ENCODE measurements at regions not wholly inside any gene's neighbourhood (a gene's known extent, or its start where the extent isn't known, plus 50 kb on each side); places are given as distances from the start of the nearest gene placed in this dataset.
"Not testable (repeated sequence)": the region's sequence is repeated elsewhere in the genome, so short reads cannot be mapped to it uniquely, and the experiment has no call there.

DNA sequence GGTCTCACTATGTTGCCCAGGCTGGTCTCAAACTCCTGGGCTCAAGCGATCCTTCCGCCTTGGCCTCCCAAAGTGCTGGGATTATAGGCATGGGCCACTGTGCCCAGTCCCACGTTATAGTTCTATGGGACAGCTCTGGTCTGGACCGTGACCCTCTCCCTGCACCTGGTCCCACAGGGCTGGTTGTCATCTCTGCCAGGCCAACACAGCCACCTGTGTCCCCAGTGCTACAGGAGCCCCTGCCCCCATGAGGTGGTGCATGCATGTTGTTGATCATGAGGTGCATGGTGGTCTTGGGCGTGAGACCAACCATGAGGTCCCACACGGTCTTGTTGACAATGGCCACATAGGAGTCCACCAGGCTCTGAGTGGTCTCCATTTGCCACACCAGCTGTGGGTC, 51.0 kb upstream of the UBE2Q2 start:
- not testable (repeated sequence) for H3K4me3 ChIP-seq (ENCODE audit: low read length); DNase-seq (ENCODE audit: low read depth, low spot score)

- H3K4me3 ChIP-seq (ENCODE audit: low read length) = no peak overlapping the region
- no peak for DNase-seq (ENCODE audit: low read depth, low spot score)
Observed at GRCh38 chr15:75791337-75791713, 51.9 kb upstream of the UBE2Q2 start.

DNA sequence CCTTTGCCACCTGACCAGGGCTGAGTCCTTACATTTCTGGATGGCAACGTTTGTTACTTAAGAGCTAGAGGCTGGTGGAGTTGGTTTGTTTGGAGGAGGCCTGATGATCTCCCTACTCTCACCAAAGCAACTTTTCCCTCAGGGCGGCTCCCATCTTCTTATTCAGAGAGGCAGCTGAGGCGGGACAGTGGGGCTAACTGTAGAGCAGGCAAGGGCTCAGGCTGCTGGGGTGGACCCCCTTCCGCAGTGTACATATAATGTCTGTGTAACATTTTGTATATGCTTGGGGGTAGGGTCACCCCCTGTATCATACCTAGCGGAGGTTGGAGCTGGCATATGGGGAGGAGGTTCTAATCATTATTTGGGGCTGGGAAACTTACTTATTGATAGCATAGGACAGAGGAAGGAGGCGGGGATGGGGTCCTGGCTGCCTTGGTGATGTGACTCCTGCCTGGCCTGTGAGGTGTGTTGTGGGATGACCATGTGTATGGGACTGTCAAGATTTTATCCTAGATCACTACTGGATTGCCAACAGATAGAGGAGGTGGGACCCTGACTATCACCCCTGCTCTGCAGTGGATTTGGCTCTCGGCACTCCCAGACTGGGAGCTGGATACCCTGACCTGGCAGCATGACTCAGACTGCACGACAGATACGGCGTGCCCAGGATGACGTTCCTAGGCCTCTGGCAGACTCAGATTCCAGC, 52.5 kb upstream of the UBE2Q2 start:
- no peak for DNase-seq (ENCODE audit: low read depth, low spot score)
- no peak overlapping the region for H3K4me3 ChIP-seq (ENCODE audit: low read length)

DNA sequence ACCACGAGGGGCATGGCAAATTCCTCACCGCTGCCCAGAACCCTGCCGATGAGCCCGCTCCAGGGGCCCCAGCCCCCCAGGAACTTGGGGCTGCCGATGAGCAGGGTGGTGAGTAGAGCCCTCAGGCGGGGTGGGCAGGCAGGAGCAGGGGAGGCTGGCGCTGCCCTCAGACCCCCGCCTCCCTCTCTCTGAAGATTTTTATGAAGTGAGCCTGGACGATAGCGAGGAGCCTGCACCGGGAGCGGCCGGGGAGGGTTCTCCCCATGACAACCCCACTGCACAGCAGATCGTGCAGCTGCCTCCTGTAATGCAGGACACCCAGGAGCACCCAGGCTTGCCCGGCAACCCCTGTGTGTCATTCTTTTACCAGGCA, 56.7 kb upstream of the UBE2Q2 start:
- DNase-seq (ENCODE audit: low read depth, low spot score) = no peak
- no peak overlapping the region for H3K4me3 ChIP-seq (ENCODE audit: low read length)

DNA sequence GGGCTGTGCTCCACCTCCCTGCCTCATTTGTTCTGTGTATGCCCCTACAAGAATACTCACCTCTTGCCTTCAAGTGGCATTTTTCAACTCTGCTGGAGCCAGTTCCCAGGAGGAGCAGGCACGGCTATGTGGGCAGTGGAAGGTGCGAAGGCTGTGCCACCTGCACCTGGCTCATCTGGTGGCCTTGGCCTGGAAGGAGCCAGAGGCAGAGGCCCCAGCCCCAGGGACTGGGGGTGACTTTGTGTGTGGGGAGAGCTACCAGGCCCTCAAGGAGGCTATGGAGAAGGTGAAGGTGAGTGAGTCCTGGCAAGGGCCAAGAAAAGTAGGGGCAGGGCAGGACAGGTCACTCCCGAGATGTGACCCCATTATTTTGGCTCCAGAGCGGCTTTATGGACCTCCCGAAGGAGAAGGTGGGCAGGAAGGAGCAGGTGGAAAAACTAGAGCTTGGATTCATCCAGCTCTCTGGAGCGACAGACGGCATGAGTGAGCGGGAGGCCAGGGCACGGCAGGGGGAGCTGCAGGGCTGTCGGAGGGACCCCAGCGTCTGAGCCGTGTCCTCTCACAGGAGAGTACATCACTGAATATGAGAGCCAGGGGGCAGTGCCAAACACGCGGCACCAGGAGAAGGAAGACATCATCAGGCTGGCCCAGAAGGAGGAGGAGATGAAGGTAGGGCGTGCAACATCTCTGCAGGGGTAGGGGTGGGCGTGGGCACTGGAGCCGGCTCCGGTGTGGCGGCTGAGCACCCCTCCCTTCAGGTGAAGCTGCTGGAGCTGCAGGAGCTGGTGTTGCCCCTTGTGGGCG, 57.3 kb upstream of the UBE2Q2 start:
- no peak overlapping the region for H3K4me3 ChIP-seq (ENCODE audit: low read length)
- DNase-seq (ENCODE audit: low read depth, low spot score) = no peak

DNA sequence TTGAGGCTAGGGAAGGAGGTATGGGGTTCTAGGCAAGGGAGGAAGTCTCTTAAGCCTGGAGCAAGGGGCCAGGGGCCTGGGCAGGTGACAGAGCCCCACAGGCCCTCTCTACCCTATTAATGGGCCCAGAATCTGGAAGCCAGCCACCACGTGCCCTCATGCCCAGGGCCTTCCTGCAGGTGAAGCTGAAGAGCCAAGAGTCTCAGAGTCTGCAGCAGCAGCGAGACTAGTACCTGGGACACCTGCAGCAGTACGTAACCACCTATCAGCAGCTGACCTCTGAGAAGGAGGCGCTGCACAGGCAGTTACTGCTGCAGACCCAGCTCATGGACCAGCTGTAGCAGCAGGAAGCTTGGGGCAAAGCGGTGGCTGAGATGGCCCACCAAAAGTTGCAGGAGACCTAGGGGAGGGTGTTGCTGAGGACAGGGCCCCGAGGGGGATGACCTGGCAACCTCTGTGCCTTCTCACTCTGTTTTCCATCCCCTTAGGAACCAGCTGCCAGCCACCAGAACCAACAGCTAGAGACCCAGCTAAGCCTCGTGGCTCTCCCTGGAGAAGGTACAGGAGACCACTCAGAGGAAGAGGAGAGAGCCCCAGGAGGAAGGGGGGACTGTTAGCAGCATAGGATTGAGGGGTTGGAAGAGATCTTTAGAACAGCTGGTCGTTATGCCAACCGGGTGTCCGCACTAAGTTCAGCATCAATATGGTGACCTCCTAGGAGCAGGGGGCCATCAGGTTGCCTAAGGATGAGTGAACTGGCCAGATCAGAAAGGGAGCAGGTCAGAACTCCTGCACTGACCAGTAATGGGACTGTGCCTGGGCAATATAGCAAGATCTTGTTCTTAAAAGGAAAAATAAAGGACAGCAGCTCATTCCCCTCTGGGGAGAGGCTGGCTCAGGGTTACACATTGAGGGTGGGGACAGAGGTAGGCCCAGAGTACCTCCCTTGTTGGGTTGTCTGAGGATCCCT, 58.5 kb upstream of the UBE2Q2 start:
- H3K4me3 ChIP-seq (ENCODE audit: low read length); DNase-seq (ENCODE audit: low read depth, low spot score): not testable (repeated sequence)

GRCh38 chr15:75783566-75783965, 59.7 kb upstream of the UBE2Q2 start:
- DNase-seq (ENCODE audit: low read depth, low spot score); H3K4me3 ChIP-seq (ENCODE audit: low read length): not testable (repeated sequence)

- no peak overlapping the region for H3K4me3 ChIP-seq (ENCODE audit: low read length)
- DNase-seq (ENCODE audit: low read depth, low spot score) = no peak
Observed at GRCh38 chr15:75782926-75783325, 60.3 kb upstream of the UBE2Q2 start.

GRCh38 chr15:75780995-75781394, 62.3 kb upstream of the UBE2Q2 start:
- DNase-seq (ENCODE audit: low read depth, low spot score); H3K4me3 ChIP-seq (ENCODE audit: low read length): not testable (repeated sequence)

GRCh38 chr15:75779504-75779903, 63.7 kb upstream of the UBE2Q2 start:
- no peak for DNase-seq (ENCODE audit: low read depth, low spot score)
- no peak overlapping the region for H3K4me3 ChIP-seq (ENCODE audit: low read length)

- H3K4me3 ChIP-seq (ENCODE audit: low read length) = not testable (repeated sequence)
- DNase-seq (ENCODE audit: low read depth, low spot score) = peak; percentile 17
Observed at GRCh38 chr15:75776871-75777610, 64.4 kb upstream of the CSPG4 start.

DNA sequence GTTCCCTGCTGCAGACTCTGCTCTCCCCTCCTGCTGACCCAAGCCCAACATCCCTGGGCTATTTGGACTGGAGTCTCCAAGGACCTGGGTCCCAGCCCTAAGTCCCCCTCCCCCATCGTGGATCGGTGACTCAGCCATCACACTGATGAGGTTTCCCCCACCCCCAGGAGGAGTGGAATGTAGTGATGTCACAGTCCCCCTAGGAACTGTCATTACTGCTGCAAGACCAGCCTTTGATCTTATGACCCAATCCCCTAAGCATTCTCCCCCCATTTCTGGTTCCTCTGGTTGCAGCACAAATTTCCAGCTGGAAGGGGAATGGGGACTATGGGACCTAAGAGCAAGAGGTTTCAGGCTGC, 63.4 kb upstream of the CSPG4 start:
- no peak for DNase-seq (ENCODE audit: low read depth, low spot score)

GRCh38 chr15:75775296-75776064, 62.8 kb upstream of the CSPG4 start:
- H3K4me3 ChIP-seq (ENCODE audit: low read length) = no peak overlapping the region
- peak; percentile 40 for DNase-seq (ENCODE audit: low read depth, low spot score)

More for the DNA sequence above, 63.4 kb upstream of the CSPG4 start:
- H3K4me3 ChIP-seq (ENCODE audit: low read length) = no peak overlapping the region

DNA sequence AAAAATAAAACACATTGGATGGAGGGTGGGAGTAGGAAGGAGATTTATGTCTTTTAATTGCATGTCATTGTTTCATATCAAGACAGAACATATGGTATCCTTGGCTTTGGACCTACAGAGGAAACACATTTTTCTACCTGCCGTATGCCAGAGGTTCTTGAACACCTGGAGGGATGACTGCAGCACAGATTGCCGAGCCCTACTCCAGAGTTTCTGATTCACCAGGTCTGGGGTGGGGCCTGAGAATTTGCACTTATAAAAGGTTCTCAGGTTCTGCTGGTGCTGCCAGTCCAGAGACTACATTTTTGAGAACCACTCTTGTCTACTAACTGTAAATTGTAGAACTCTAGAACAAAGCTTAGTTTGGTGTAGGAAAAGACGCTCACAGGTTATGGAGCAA, 61.3 kb upstream of the CSPG4 start:
- DNase-seq (ENCODE audit: low read depth, low spot score); H3K4me3 ChIP-seq (ENCODE audit: low read length): not testable (repeated sequence)

DNA sequence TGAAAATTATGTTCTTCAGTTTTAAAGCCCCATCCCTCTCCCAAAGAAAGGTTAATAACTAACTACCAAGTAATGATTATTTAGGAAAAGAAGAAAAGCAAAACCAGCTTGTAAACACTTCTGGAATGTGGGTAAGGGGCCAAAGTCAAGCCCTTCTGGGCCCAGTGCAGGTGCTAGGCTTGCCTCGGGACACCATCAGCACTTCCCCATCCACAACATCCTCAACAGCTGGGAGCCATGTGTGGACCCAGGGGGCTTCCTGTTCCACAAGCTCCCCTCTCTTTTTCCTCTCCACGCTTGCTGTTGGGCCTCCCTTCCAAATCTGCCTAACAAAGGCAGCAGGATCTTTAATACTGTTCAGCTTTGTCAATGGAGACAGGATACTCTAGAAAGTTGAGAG, 58.4 kb upstream of the CSPG4 start:
- not testable (repeated sequence) for H3K4me3 ChIP-seq (ENCODE audit: low read length); DNase-seq (ENCODE audit: low read depth, low spot score)

GRCh38 chr15:75770131-75770530, 57.5 kb upstream of the CSPG4 start:
- no peak for DNase-seq (ENCODE audit: low read depth, low spot score)
- H3K4me3 ChIP-seq (ENCODE audit: low read length) = no peak overlapping the region

DNA sequence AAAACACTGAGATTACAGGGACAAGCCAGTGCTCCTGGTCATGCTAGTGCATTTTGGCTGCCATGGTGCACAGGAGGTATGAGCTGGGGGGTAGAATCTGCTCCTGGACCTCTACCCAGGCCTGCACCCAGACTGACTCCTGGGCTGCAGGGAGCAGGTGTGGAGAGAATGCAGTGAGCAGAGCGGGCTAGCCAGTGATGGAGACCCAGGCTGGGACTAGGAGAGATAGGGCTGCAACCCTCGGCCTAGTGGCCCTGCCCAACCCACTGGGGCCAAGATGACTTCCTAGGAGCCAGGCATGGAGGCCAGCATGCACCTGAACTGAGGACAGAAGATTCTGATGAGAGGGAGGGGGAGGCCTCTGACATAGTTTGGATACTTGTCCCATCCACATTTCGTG, 55.9 kb upstream of the CSPG4 start:
- not testable (repeated sequence) for DNase-seq (ENCODE audit: low read depth, low spot score); H3K4me3 ChIP-seq (ENCODE audit: low read length)

DNA sequence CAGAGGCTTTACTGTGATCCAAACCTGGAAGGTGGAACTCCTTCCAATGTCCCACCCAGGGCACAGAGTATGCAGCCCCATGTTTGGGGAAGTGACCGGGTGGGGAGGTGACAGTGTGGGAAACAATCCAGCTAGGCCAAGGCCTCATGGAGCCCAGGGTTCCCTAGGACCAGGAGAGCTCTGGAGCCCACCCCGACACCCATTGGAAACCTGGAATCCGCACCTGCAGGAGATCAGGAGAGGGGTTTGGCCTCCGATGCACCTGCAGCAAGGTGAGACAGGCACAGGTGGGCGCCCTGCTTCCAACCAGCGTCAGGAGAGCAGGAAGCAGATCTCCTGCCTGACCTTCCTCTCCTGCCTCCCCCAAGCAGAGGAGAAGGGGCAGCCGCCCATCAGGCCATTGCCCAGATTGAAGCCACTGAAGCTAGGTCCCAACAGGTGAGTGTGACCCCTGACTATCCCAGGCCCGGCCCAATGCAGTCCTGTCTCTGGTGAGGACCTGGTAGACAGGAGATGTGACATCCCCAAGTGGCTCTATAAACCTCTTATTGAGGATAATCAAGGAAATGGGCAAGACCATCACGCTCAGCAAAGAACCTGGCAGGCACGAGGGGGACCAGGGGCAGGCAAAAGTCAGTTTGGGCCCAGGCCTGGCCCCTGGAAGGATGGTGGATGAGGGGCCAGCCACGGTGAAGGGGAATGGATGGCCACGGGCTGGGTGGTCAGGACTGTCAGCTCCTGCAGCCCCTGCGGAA, 53.1 kb upstream of the CSPG4 start:
- not testable (repeated sequence) for DNase-seq (ENCODE audit: low read depth, low spot score); H3K4me3 ChIP-seq (ENCODE audit: low read length)
